HepG2 (cell line): ENCODE measurements at regions not wholly inside any gene's neighbourhood (a gene's known extent, or its start where the extent isn't known, plus 50 kb on each side); places are given as distances from the start of the nearest gene placed in this dataset.

Experiments used
- ATAC-seq: fragments of 200-7000 bp; cut with Tn5 transposase; 3 replicates; pipeline ENCODE4 v1.9.1; 2020; ENCODE audit warnings: mild to moderate bottlenecking, moderate library complexity
- BruUV-seq: library from RNA; stranded (reverse); fragments of 400-500 nt; replicated peaks from 2 replicates; lab custom pipeline; 2021; lab: Mats Ljungman, UMichigan
- CTCF ChIA-PET: fragments of 300-600 bp; formaldehyde crosslinking; extraction: SDS; loops from one replicate; lab custom pipeline; 2021; ENCODE audit warnings: low total read pairs, inconsistent platforms, low intra/inter-chr PET ratio; lab: Yijun Ruan, JAX
- POLR2A ChIA-PET: fragments of 350-600 bp; sonication (Branson Sonifier 250); formaldehyde crosslinking; loops from one replicate; lab custom pipeline; 2020; ENCODE audit warnings: antibody characterized with exemption, inconsistent platforms; lab: Yijun Ruan, JAX
- DNase-seq: peaks from one replicate; pipeline ENCODE4 v3.0.0-alpha.2; 2015; ENCODE audit warnings: low spot score
- FAIRE-seq: peaks from 3 replicates; lab custom pipeline; 2011; peaks lifted over from hg19 to GRCh38; lab: Jason Lieb, UNC
- H2AFZ ChIP-seq: one replicate; pipeline ENCODE4 v1.6.1; 2011; ENCODE audit warnings: low read length, inconsistent platforms
- H3K27ac ChIP-seq: fragments of 300-600 bp; 3 replicates; pipeline ENCODE4 v1.8.0; 2011; ENCODE audit warnings: mixed run types, mild to moderate bottlenecking, mixed read lengths, low read length, inconsistent platforms; ENCODE audit not compliant: insufficient read depth; ENCODE audit errors: extremely low read length
- H3K27me3 ChIP-seq, 2 experiments: fragments of 200-600 bp in 1 of 2; 2 replicates in 1 of 2; 3 replicates in 1 of 2; pipeline versions ENCODE4 v1.6.0 to v1.8.0; 2011; ENCODE audit warnings: low read length in 2 of 2, mild to moderate bottlenecking in 2 of 2, moderate library complexity in 2 of 2, inconsistent platforms in 1 of 2; ENCODE audit not compliant: insufficient read depth in 2 of 2, control insufficient read depth in 1 of 2
- H3K36me3 ChIP-seq, 2 experiments: fragments of 200-600 bp in 1 of 2; replicated peaks in 1 of 2; 2 replicates in 1 of 2; 3 replicates in 1 of 2; pipeline versions ENCODE4 v1.5.1 to v1.8.0; 2011; ENCODE audit warnings: low read length in 2 of 2, inconsistent platforms in 1 of 2; ENCODE audit not compliant: insufficient read depth in 2 of 2, control insufficient read depth in 1 of 2
- H3K4me1 ChIP-seq: 2 replicates; pipeline ENCODE4 v1.5.1; 2012; ENCODE audit warnings: low read length, inconsistent platforms; ENCODE audit not compliant: insufficient read depth
- H3K4me2 ChIP-seq: 2 replicates; pipeline ENCODE4 v1.6.0; 2011; ENCODE audit warnings: low read depth, low read length, inconsistent platforms
- H3K4me3 ChIP-seq, 3 experiments: fragments of 200-600 bp in 1 of 3; sonication (generic), shearing (Covaris generic) in 1 of 3; replicated peaks in 1 of 3; 2 replicates each; pipeline ENCODE4 v1.5.1; 2011 to 2016; ENCODE audit warnings: low read length in 3 of 3, inconsistent platforms in 2 of 3, low read depth in 2 of 3, mild to moderate bottlenecking in 2 of 3, control low read depth in 1 of 3, mixed read lengths in 1 of 3; ENCODE audit not compliant: insufficient read depth in 1 of 3
- H3K79me2 ChIP-seq: one replicate; pipeline ENCODE4 v1.6.1; 2011; ENCODE audit warnings: low read length, inconsistent platforms; ENCODE audit not compliant: insufficient read depth
- H3K9ac ChIP-seq: 2 replicates; pipeline ENCODE4 v1.6.0; 2011; ENCODE audit warnings: mild to moderate bottlenecking, low read depth, low read length, inconsistent platforms; ENCODE audit not compliant: insufficient read depth
- H3K9me3 ChIP-seq: 2 replicates; pipeline ENCODE4 v1.5.1; 2012; ENCODE audit warnings: mild to moderate bottlenecking, low read length
- H4K20me1 ChIP-seq: 2 replicates; pipeline ENCODE4 v1.6.0; 2011; ENCODE audit warnings: inconsistent platforms, mild to moderate bottlenecking, low read length, moderate library complexity; ENCODE audit not compliant: insufficient read depth
- HMGXB3 ChIP-seq: sonication (generic); formaldehyde crosslinking; IDR thresholded peaks from 2 replicates; pipeline ENCODE4 v1.4.0; 2020; ENCODE audit warnings: missing genetic modification reagents, borderline replicate concordance
- HNRNPL ChIP-seq: fragments of 200-400 bp; formaldehyde crosslinking; IDR thresholded peaks from 2 replicates; pipeline ENCODE4 v1.6.1; 2017; ENCODE audit warnings: mild to moderate bottlenecking, low read depth, low read length
- TGIF2 ChIP-seq: IDR thresholded peaks from 2 replicates; pipeline ENCODE4 v1.6.1; 2016; ENCODE audit warnings: control low read depth, missing compliant biosample characterization
- ZMYM4 ChIP-seq: sonication (generic); formaldehyde crosslinking; IDR thresholded peaks from 2 replicates; pipeline ENCODE4 v1.8.1; 2023; ENCODE audit warnings: mild to moderate bottlenecking, missing genetic modification reagents
- ZNF841 ChIP-seq: sonication (generic); formaldehyde crosslinking; IDR thresholded peaks from 2 replicates; pipeline ENCODE4 v1.8.1; 2023; ENCODE audit warnings: missing genetic modification reagents, borderline replicate concordance
- ZSCAN9 ChIP-seq: IDR thresholded peaks from 2 replicates; pipeline ENCODE4 v1.6.1; 2016; ENCODE audit warnings: borderline replicate concordance
- WGBS: methylation state at CpG from one replicate; pipeline ENCODE4 v1.1.6; 2017; ENCODE audit warnings: low lambda C conversion rate; 5-methylcytosine and 5-hydroxymethylcytosine counted together
- in situ Hi-C: cut with HindIII; loops from 2 replicates; pipeline ENCODE4 v1.10.0; 2017; ENCODE audit warnings: low pct_unique_long_range_greater_than_20kb; ENCODE audit not compliant: extremely low pct_ligation_motif_present
- intact Hi-C: fragments of 100-400 bp; cut with micrococcal nuclease; formaldehyde crosslinking; loops from one replicate; pipeline ENCODE4 v1.10.0; 2022; ENCODE audit not compliant: unreplicated experiment

GRCh38 chr11:28770806-28771205, 662.6 kb downstream of the METTL15 start:
- Histone ChIP-seq H3K9ac (no peak overlapping the region), H3K27ac (no peak overlapping the region), H3K4me1 (no peaks in the 10 kb centered on the region), H3K27me3 (no peaks in the 10 kb centered on the region), H4K20me1 (no peaks in the 10 kb centered on the region), H3K4me2 (no peak overlapping the region), H2AFZ (no peak overlapping the region), H3K9me3 (no peaks in the 10 kb centered on the region; the same call in 1 of the 2 replicates), H3K4me3 (no peak overlapping the region), H3K36me3 (no peaks in the 10 kb centered on the region), H3K79me2 (no peaks in the 10 kb centered on the region)
- ChIA-PET CTCF (no interaction called here), POLR2A (no interaction called here)
- no peak for TF ChIP-seq TGIF2 (CRISPR knock-in tag)
- TF ChIP-seq ZMYM4 (CRISPR knock-in tag) = no peak
- TF ChIP-seq HNRNPL = no peak
- no peak for TF ChIP-seq HMGXB3 (CRISPR knock-in tag)
- TF ChIP-seq ZSCAN9 = no peak
- TF ChIP-seq ZNF841 (CRISPR knock-in tag) = no peak
- DNase-seq = no peak
- 6% methylated on average over 1 of the region's 1 CpG for WGBS
- no peak for FAIRE-seq
- ATAC-seq = no peak
- no TSS peak for BruUV-seq
- intact Hi-C loops (no loop called here), in situ Hi-C loops (no loop called here)
